ENCODE measurements at regions not wholly inside any gene's neighbourhood (a gene's known extent, or its start where the extent isn't known, plus 50 kb on each side); places are given as distances from the start of the nearest gene placed in this dataset.

- H3K27me3 ChIP-seq (ENCODE audit: insufficient read depth in 3 of 3, low read length in 2 of 3), result no peaks in the 10 kb centered on the region
- peak; percentile 88 for TF ChIP-seq CTCF (IDR thresholded peaks at IDR 0.05)
- ATAC-seq (peak; percentile 52 to 86 (median 76)), DNase-seq (no peak)
- H3K4me1 ChIP-seq, result no peaks in the 10 kb centered on the region
- 21 to 25% (median 22%) methylated on average over 9 of the region's 9 CpGs for WGBS, 3 donors
- H3K36me3 ChIP-seq (ENCODE audit: insufficient read depth in 1 of 2, low read depth in 1 of 2), result no peaks in the 10 kb centered on the region
- no peak overlapping the region for H3K27ac ChIP-seq
- intact Hi-C loops (cut with DNase I), result loop anchor here (5.0 to 10.0 kb wide), 2 partner anchors 652 to 764 kb away; no protein-coding TSS in a partner anchor
- no peak overlapping the region for H3K4me3 ChIP-seq
- H3K9me3 ChIP-seq, result no peaks in the 10 kb centered on the region
Measured at GRCh38 chr3:87350367-87351199, 74.2 kb upstream of the POU1F1 start.

- ATAC-seq (no peak), DNase-seq (no peak)
- no peak overlapping the region for H3K27ac ChIP-seq
- H3K27me3 ChIP-seq (ENCODE audit: insufficient read depth in 3 of 3, low read length in 2 of 3), result no peaks in the 10 kb centered on the region
- H3K4me1 ChIP-seq, result no peaks in the 10 kb centered on the region
- H3K36me3 ChIP-seq (ENCODE audit: insufficient read depth in 1 of 2, low read depth in 1 of 2), result no peaks in the 10 kb centered on the region
- TF ChIP-seq CTCF (IDR thresholded peaks at IDR 0.05), result no peak
- intact Hi-C loops (cut with DNase I), result loop anchor here (5.0 to 10.0 kb wide), 2 partner anchors 652 to 765 kb away; no protein-coding TSS in a partner anchor
- 90 to 92% (median 92%) methylated on average over 2 of the region's 2 CpGs for WGBS, 3 donors
- H3K4me3 ChIP-seq, result no peak overlapping the region
- no peaks in the 10 kb centered on the region for H3K9me3 ChIP-seq
Measured at GRCh38 chr3:87349833-87350232, 73.4 kb upstream of the POU1F1 start.

GRCh38 chr3:87336761-87337160 lies 60.4 kb upstream of the POU1F1 start:
- ATAC-seq (no peak), DNase-seq (no peak)
- no peaks in the 10 kb centered on the region for H3K4me1 ChIP-seq
- H3K4me3 ChIP-seq, result no peak overlapping the region
- intact Hi-C loops (cut with DNase I), result no loop called here
- no peaks in the 10 kb centered on the region for H3K9me3 ChIP-seq
- no peaks in the 10 kb centered on the region for H3K36me3 ChIP-seq (ENCODE audit: insufficient read depth in 1 of 2, low read depth in 1 of 2)
- H3K27me3 ChIP-seq (ENCODE audit: insufficient read depth in 3 of 3, low read length in 2 of 3), result no peaks in the 10 kb centered on the region
- no peak overlapping the region for H3K27ac ChIP-seq
- no peak for TF ChIP-seq CTCF (IDR thresholded peaks at IDR 0.05)

- no peak for TF ChIP-seq CTCF (IDR thresholded peaks at IDR 0.05)
- intact Hi-C loops (cut with DNase I), result no loop called here
- Histone ChIP-seq H3K27me3 (ENCODE audit: insufficient read depth in 3 of 3, low read length in 2 of 3) (no peaks in the 10 kb centered on the region), H3K36me3 (ENCODE audit: insufficient read depth in 1 of 2, low read depth in 1 of 2) (no peaks in the 10 kb centered on the region), H3K4me3 (no peak overlapping the region), H3K9me3 (no peaks in the 10 kb centered on the region), H3K27ac (no peak overlapping the region), H3K4me1 (no peaks in the 10 kb centered on the region)
- no peak for DNase-seq
- no peak for ATAC-seq
- 52 to 68% (median 67%) methylated on average over 1 of the region's 1 CpG for WGBS, 3 donors
Measured at GRCh38 chr3:87335931-87336330, 59.5 kb upstream of the POU1F1 start.
